ENCODE measurements at regions not wholly inside any gene's neighbourhood (a gene's known extent, or its start where the extent isn't known, plus 50 kb on each side); places are given as distances from the start of the nearest gene placed in this dataset.

DNA sequence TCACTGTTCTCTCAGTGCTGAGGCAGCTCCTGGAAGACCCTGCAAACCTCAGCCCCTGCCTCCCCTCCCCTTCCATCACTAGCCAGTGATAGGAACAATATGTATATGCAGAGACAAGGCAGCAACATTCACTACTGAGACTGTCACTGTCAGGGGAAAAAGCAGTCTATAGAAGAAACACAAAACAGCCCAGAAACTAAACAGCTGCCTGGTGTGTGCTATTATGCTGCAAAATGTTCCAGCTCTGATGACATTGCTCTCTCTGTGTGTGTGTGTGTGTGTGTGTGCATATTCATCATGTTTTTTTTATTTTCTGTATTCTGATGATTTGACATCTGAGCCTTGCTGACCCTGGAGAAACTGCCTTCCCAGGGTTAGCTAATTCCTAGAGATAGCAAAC lies 147.2 kb downstream of the SPATA18 start:
- no peaks in the 10 kb centered on the region for H3K36me3 ChIP-seq (ENCODE audit: control insufficient read depth in 4 of 4, insufficient read depth in 3 of 4, low read depth in 1 of 4, low read length in 3 of 4)
- no peak for DNase-seq (ENCODE audit: low spot score)
- H3K9me3 ChIP-seq (ENCODE audit: control insufficient read depth in 4 of 4, low read length in 3 of 4) = no peaks in the 10 kb centered on the region
- TF ChIP-seq TAF1 (conservative IDR thresholded peaks at IDR 0.05) = no peak
- TF ChIP-seq EGR1 (IDR thresholded peaks at IDR 0.05; ENCODE audit: low read depth in 2 of 2) = no peak
- no peak for TF ChIP-seq SP1 (IDR thresholded peaks at IDR 0.05)
- TF ChIP-seq NR2F2 (IDR thresholded peaks at IDR 0.05) = no peak
- no peak for TF ChIP-seq JUND (IDR thresholded peaks at IDR 0.05)
- TF ChIP-seq, protein P1, sequence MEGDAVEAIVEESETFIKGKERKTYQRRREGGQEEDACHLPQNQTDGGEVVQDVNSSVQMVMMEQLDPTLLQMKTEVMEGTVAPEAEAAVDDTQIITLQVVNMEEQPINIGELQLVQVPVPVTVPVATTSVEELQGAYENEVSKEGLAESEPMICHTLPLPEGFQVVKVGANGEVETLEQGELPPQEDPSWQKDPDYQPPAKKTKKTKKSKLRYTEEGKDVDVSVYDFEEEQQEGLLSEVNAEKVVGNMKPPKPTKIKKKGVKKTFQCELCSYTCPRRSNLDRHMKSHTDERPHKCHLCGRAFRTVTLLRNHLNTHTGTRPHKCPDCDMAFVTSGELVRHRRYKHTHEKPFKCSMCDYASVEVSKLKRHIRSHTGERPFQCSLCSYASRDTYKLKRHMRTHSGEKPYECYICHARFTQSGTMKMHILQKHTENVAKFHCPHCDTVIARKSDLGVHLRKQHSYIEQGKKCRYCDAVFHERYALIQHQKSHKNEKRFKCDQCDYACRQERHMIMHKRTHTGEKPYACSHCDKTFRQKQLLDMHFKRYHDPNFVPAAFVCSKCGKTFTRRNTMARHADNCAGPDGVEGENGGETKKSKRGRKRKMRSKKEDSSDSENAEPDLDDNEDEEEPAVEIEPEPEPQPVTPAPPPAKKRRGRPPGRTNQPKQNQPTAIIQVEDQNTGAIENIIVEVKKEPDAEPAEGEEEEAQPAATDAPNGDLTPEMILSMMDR (IDR thresholded peaks at IDR 0.05; ENCODE audit: low read depth, low read length, missing input control) = no peak
- TF ChIP-seq FOXA1 (IDR thresholded peaks at IDR 0.05) = no peak
- TF ChIP-seq GABPA (IDR thresholded peaks at IDR 0.05 in 1 of 2, conservative IDR thresholded peaks at IDR 0.05 in 1 of 2) = no peak
- no peak for TF ChIP-seq FOXA2 (IDR thresholded peaks at IDR 0.05)
- TF ChIP-seq HNF4A (conservative IDR thresholded peaks at IDR 0.05) = no peak
- TF ChIP-seq, protein P2, sequence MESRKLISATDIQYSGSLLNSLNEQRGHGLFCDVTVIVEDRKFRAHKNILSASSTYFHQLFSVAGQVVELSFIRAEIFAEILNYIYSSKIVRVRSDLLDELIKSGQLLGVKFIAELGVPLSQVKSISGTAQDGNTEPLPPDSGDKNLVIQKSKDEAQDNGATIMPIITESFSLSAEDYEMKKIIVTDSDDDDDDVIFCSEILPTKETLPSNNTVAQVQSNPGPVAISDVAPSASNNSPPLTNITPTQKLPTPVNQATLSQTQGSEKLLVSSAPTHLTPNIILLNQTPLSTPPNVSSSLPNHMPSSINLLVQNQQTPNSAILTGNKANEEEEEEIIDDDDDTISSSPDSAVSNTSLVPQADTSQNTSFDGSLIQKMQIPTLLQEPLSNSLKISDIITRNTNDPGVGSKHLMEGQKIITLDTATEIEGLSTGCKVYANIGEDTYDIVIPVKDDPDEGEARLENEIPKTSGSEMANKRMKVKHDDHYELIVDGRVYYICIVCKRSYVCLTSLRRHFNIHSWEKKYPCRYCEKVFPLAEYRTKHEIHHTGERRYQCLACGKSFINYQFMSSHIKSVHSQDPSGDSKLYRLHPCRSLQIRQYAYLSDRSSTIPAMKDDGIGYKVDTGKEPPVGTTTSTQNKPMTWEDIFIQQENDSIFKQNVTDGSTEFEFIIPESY (IDR thresholded peaks at IDR 0.05) = no peak
- TF ChIP-seq RXRA (IDR thresholded peaks at IDR 0.05) = no peak
- no peak for TF ChIP-seq HNF4G (IDR thresholded peaks at IDR 0.05)
- TF ChIP-seq, protein P3, sequence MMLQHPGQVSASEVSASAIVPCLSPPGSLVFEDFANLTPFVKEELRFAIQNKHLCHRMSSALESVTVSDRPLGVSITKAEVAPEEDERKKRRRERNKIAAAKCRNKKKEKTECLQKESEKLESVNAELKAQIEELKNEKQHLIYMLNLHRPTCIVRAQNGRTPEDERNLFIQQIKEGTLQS (IDR thresholded peaks at IDR 0.05) = no peak
- TF ChIP-seq RAD21 (IDR thresholded peaks at IDR 0.05) = no peak
- TF ChIP-seq, protein P4, sequence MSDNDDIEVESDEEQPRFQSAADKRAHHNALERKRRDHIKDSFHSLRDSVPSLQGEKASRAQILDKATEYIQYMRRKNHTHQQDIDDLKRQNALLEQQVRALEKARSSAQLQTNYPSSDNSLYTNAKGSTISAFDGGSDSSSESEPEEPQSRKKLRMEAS (IDR thresholded peaks at IDR 0.05) = no peak
- TF ChIP-seq, protein P5, sequence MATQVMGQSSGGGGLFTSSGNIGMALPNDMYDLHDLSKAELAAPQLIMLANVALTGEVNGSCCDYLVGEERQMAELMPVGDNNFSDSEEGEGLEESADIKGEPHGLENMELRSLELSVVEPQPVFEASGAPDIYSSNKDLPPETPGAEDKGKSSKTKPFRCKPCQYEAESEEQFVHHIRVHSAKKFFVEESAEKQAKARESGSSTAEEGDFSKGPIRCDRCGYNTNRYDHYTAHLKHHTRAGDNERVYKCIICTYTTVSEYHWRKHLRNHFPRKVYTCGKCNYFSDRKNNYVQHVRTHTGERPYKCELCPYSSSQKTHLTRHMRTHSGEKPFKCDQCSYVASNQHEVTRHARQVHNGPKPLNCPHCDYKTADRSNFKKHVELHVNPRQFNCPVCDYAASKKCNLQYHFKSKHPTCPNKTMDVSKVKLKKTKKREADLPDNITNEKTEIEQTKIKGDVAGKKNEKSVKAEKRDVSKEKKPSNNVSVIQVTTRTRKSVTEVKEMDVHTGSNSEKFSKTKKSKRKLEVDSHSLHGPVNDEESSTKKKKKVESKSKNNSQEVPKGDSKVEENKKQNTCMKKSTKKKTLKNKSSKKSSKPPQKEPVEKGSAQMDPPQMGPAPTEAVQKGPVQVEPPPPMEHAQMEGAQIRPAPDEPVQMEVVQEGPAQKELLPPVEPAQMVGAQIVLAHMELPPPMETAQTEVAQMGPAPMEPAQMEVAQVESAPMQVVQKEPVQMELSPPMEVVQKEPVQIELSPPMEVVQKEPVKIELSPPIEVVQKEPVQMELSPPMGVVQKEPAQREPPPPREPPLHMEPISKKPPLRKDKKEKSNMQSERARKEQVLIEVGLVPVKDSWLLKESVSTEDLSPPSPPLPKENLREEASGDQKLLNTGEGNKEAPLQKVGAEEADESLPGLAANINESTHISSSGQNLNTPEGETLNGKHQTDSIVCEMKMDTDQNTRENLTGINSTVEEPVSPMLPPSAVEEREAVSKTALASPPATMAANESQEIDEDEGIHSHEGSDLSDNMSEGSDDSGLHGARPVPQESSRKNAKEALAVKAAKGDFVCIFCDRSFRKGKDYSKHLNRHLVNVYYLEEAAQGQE (IDR thresholded peaks at IDR 0.05) = no peak
- TF ChIP-seq YY1 (IDR thresholded peaks at IDR 0.05) = no peak
- H3K27me3 ChIP-seq (ENCODE audit: control insufficient read depth in 4 of 4, insufficient read depth in 4 of 4, low read length in 3 of 4) = no peaks in the 10 kb centered on the region
- no peak overlapping the region for H3K9ac ChIP-seq (ENCODE audit: low read depth in 1 of 2, low read length in 2 of 2)
- peaks cover 0 to under 1% (median 0%) of the 10 kb centered on the region in 4 donors for H3K4me1 ChIP-seq (ENCODE audit: control insufficient read depth in 4 of 4, insufficient read depth in 4 of 4, low read length in 3 of 4)
- no peak overlapping the region for H3K27ac ChIP-seq (ENCODE audit: low read depth in 1 of 2, low read length in 2 of 2)
- no peak overlapping the region for H3K4me3 ChIP-seq (ENCODE audit: low read depth in 1 of 3, low read length in 3 of 3)

Measured in liver (tissue), 7 donors.